NCI-H1694 treated with DMSO at 0.1 percent for 48 hours (cell line): ENCODE measurements at regions not wholly inside any gene's neighbourhood (a gene's known extent, or its start where the extent isn't known, plus 50 kb on each side); places are given as distances from the start of the nearest gene placed in this dataset.

Source experiments
- DNase-seq: peaks from one replicate; lab custom pipeline; 2025; lab: John Stamatoyannopoulos, UW

GRCh38 chr3:43994657-43995546 is 246.8 kb upstream of the TOPAZ1 start:
- no peak for DNase-seq

- no peak for DNase-seq
Measured at GRCh38 chr3:43995547-43996378, 245.9 kb upstream of the TOPAZ1 start.

- DNase-seq = no peak
Measured at GRCh38 chr3:43996379-43997301, 245.0 kb upstream of the TOPAZ1 start.

- no peak for DNase-seq
Measured at GRCh38 chr3:43997316-43997715, 244.4 kb upstream of the TOPAZ1 start.

GRCh38 chr3:43997788-43998369 is 243.8 kb upstream of the TOPAZ1 start:
- no peak for DNase-seq

- no peak for DNase-seq
Measured at GRCh38 chr3:43998370-43998835, 243.3 kb upstream of the TOPAZ1 start.

GRCh38 chr3:43998836-43999727 is 242.6 kb upstream of the TOPAZ1 start:
- peak; percentile 13 for DNase-seq

- no peak for DNase-seq
Measured at GRCh38 chr3:43999728-44000319, 241.9 kb upstream of the TOPAZ1 start.

GRCh38 chr3:44000586-44000985 is 241.1 kb upstream of the TOPAZ1 start:
- no peak for DNase-seq

- no peak for DNase-seq
Measured at GRCh38 chr3:44001072-44001471, 240.6 kb upstream of the TOPAZ1 start.

GRCh38 chr3:44003801-44004200 is 237.9 kb upstream of the TOPAZ1 start:
- DNase-seq = no peak

GRCh38 chr3:44011680-44012079 is 230.0 kb upstream of the TOPAZ1 start:
- no peak for DNase-seq

- no peak for DNase-seq
Measured at GRCh38 chr3:44012160-44012899, 229.4 kb upstream of the TOPAZ1 start.

- DNase-seq = no peak
Measured at GRCh38 chr3:44013967-44014366, 227.7 kb upstream of the TOPAZ1 start.

- DNase-seq = no peak
Measured at GRCh38 chr3:44015170-44015569, 226.5 kb upstream of the TOPAZ1 start.

GRCh38 chr3:44016818-44017217 is 224.9 kb upstream of the TOPAZ1 start:
- DNase-seq = no peak

GRCh38 chr3:44018926-44019325 is 222.8 kb upstream of the TOPAZ1 start:
- no peak for DNase-seq

- DNase-seq = no peak
Measured at GRCh38 chr3:44019736-44020135, 221.9 kb upstream of the TOPAZ1 start.

- DNase-seq = no peak
Measured at GRCh38 chr3:44020143-44020542, 221.5 kb upstream of the TOPAZ1 start.
